ENCODE measurements at regions not wholly inside any gene's neighbourhood (a gene's known extent, or its start where the extent isn't known, plus 50 kb on each side); places are given as distances from the start of the nearest gene placed in this dataset.

DNA sequence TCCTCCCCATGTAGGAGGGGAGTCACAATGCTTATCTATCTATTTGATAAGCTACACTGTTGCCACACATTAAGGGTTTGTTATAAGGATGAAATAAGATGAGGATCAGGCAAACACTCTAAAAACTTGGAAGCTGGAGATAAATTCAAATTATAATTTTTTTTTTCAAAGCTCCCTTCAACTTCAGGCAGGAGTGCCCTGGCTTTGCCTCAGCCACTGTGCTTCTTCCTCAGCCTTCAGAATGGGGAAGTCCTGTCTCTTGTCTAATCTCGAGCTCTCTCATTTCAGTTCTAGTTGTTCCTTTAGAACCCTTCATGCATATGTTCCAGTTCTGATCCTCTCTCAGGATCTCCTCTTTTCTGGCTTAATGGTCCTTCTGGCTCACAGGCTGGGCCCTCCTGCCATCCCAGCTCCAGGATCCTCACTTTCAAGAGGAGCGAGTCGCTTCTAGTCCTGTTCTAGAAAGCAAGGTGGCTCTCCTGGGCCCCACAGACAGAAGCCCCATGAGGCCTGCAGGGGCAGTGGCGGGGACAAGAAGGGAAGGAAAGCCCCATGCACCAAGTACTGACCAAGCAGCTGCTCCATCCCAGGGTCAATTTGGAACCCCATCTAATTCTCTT lies 164.3 kb downstream of the VEGFA start:
- Histone ChIP-seq H4K20me1 (replicated peaks; ENCODE audit: control insufficient read depth, insufficient read depth, low read length) (no peaks in the 10 kb centered on the region), H3K27ac (ENCODE audit: extremely low read depth, low read depth, low read length) (peak overlapping the region; percentile 41; the same call in 2 of the 3 replicates), H3K4me3 (no peak overlapping the region), H3K79me2 (ENCODE audit: control insufficient read depth, insufficient read depth, low read length) (no peaks in the 10 kb centered on the region), H3K27me3 (ENCODE audit: control insufficient read depth in 2 of 2, insufficient read depth in 2 of 2, low read length in 2 of 2) (no peaks in the 10 kb centered on the region), H3K9me1 (ENCODE audit: control insufficient read depth, insufficient read depth, low read length) (no peaks in the 10 kb centered on the region), H3K36me3 (ENCODE audit: control insufficient read depth, insufficient read depth, low read length) (no peaks in the 10 kb centered on the region), H3K9me3 (replicated peaks; ENCODE audit: control insufficient read depth, insufficient read depth, low read depth, low read length) (no peaks in the 10 kb centered on the region), H2AFZ (ENCODE audit: low read depth, low read length) (peak overlapping the region; percentile 66), H3K9ac (ENCODE audit: insufficient read depth in 1 of 2, low read depth in 2 of 2, low read length in 2 of 2) (peak overlapping the region in 1 of 2 experiments; percentile 75; a peak in 2 of 4 replicates), H3K4me1 (replicated peaks in 1 of 2; ENCODE audit: control insufficient read depth in 2 of 2, insufficient read depth in 2 of 2, low read length in 2 of 2) (peaks cover 47 to 49% of the 10 kb centered on the region in 2 experiments), H3K4me2 (ENCODE audit: insufficient read depth, low read length) (no peak overlapping the region)
- intact Hi-C loops (cut with micrococcal nuclease) (no loop called here), in situ Hi-C loops (cut with MboI) (no loop called here)
- WGBS (ENCODE audit: insufficient coverage, low coverage, missing lambda C conversion rate): 72% methylated on average over 4 of the region's 4 CpGs
- no peak for DNase-seq (ENCODE audit: extremely low read depth in 1 of 4, low spot score in 3 of 4)
- no TSS peak for BruUV-seq (replicated peaks)
- no peak for ATAC-seq
- ChIA-PET CTCF (ENCODE audit: low intra/inter-chr PET ratio) (no interaction called here), POLR2A (interaction anchor here (0.6 to 6.1 kb wide), 6 partner anchors 8 to 315 kb away, joined by 3 to 47 read pairs (median 4); no protein-coding TSS in a partner anchor)
- no peak for FAIRE-seq
- TF ChIP-seq ZNF778 (CRISPR knock-in tag; IDR thresholded peaks at IDR 0.05): no peak
- no peak for TF ChIP-seq ZNF124 (CRISPR knock-in tag; IDR thresholded peaks at IDR 0.05)
- TF ChIP-seq, protein P1, sequence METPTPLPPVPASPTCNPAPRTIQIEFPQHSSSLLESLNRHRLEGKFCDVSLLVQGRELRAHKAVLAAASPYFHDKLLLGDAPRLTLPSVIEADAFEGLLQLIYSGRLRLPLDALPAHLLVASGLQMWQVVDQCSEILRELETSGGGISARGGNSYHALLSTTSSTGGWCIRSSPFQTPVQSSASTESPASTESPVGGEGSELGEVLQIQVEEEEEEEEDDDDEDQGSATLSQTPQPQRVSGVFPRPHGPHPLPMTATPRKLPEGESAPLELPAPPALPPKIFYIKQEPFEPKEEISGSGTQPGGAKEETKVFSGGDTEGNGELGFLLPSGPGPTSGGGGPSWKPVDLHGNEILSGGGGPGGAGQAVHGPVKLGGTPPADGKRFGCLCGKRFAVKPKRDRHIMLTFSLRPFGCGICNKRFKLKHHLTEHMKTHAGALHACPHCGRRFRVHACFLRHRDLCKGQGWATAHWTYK (CRISPR knock-in tag; IDR thresholded peaks at IDR 0.05): no peak
- TF ChIP-seq PHF20 (IDR thresholded peaks at IDR 0.05; ENCODE audit: partially characterized antibody): peak; percentile 12
- TF ChIP-seq SMARCE1 (IDR thresholded peaks at IDR 0.05): peak; percentile 12; the same call in 1 of the 2 replicates
- no peak for TF ChIP-seq ZSCAN32 (CRISPR knock-in tag; IDR thresholded peaks at IDR 0.05)
- TF ChIP-seq, protein P2, sequence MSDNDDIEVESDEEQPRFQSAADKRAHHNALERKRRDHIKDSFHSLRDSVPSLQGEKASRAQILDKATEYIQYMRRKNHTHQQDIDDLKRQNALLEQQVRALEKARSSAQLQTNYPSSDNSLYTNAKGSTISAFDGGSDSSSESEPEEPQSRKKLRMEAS (CRISPR knock-in tag; IDR thresholded peaks at IDR 0.05): peak; percentile 69
- 0 out of 2 replicates have a peak, but pooled peaks have one; percentile 20 for TF ChIP-seq OTX1 (CRISPR knock-in tag; IDR thresholded peaks at IDR 0.05)
- TF ChIP-seq, protein P3, sequence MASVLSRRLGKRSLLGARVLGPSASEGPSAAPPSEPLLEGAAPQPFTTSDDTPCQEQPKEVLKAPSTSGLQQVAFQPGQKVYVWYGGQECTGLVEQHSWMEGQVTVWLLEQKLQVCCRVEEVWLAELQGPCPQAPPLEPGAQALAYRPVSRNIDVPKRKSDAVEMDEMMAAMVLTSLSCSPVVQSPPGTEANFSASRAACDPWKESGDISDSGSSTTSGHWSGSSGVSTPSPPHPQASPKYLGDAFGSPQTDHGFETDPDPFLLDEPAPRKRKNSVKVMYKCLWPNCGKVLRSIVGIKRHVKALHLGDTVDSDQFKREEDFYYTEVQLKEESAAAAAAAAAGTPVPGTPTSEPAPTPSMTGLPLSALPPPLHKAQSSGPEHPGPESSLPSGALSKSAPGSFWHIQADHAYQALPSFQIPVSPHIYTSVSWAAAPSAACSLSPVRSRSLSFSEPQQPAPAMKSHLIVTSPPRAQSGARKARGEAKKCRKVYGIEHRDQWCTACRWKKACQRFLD (CRISPR knock-in tag; IDR thresholded peaks at IDR 0.05): peak; percentile 79
- TF ChIP-seq MYC (IDR thresholded peaks at IDR 0.05; ENCODE audit: low read depth, low read length): peak; percentile 24; the same call in 1 of the 2 replicates
- TF ChIP-seq MYC (CRISPR knock-in tag; IDR thresholded peaks at IDR 0.05; ENCODE audit: borderline replicate concordance, low read depth): no peak
- peak; percentile 41; the same call in 1 of the 2 replicates for TF ChIP-seq SMARCA4 (IDR thresholded peaks at IDR 0.05)

Measured in K562 (cell line).